ENCODE measurements at regions not wholly inside any gene's neighbourhood (a gene's known extent, or its start where the extent isn't known, plus 50 kb on each side); places are given as distances from the start of the nearest gene placed in this dataset.
"Not testable (repeated sequence)": the region's sequence is repeated elsewhere in the genome, so short reads cannot be mapped to it uniquely, and the experiment has no call there.

- WGBS, 2 donors = 63 to 80% methylated on average over 3 of the region's 3 CpGs
- H3K27me3 ChIP-seq (ENCODE audit: control insufficient read depth in 3 of 3, insufficient read depth in 3 of 3, low read length in 2 of 3); H3K27ac ChIP-seq (ENCODE audit: low read depth in 1 of 2, low read length in 1 of 2); H3K36me3 ChIP-seq (ENCODE audit: control insufficient read depth in 4 of 4, insufficient read depth in 4 of 4, low read length in 4 of 4); H3K9ac ChIP-seq (ENCODE audit: insufficient read depth in 1 of 2, low read length in 2 of 2); H3K9me3 ChIP-seq (ENCODE audit: control insufficient read depth in 4 of 4, insufficient read depth in 3 of 4, low read length in 3 of 4); H3K4me3 ChIP-seq; H3K4me1 ChIP-seq (ENCODE audit: control insufficient read depth in 5 of 5, insufficient read depth in 5 of 5, low read length in 5 of 5); ATAC-seq (ENCODE audit: insufficient read depth, low FRiP score); DNase-seq: not testable (repeated sequence)
These were observed 86.6 kb upstream of the NIPA1 start for GRCh38 chr15:22699881-22700280.

- H3K4me1 ChIP-seq (ENCODE audit: control insufficient read depth in 5 of 5, insufficient read depth in 5 of 5, low read length in 5 of 5); H3K9me3 ChIP-seq (ENCODE audit: control insufficient read depth in 4 of 4, insufficient read depth in 3 of 4, low read length in 3 of 4); H3K36me3 ChIP-seq (ENCODE audit: control insufficient read depth in 4 of 4, insufficient read depth in 4 of 4, low read length in 4 of 4); H3K9ac ChIP-seq (ENCODE audit: insufficient read depth in 1 of 2, low read length in 2 of 2); DNase-seq; H3K27ac ChIP-seq (ENCODE audit: low read depth in 1 of 2, low read length in 1 of 2); ATAC-seq (ENCODE audit: insufficient read depth, low FRiP score); H3K4me3 ChIP-seq; H3K27me3 ChIP-seq (ENCODE audit: control insufficient read depth in 3 of 3, insufficient read depth in 3 of 3, low read length in 2 of 3): not testable (repeated sequence)
- 94% methylated on average over 18 of the region's 18 CpGs for WGBS, 2 donors
These were observed 75.6 kb upstream of the NIPA1 start for GRCh38 chr15:22710831-22711341.

GRCh38 chr15:22713933-22714332, 72.5 kb upstream of the NIPA1 start:
- H3K27me3 ChIP-seq (ENCODE audit: control insufficient read depth in 3 of 3, insufficient read depth in 3 of 3, low read length in 2 of 3); H3K9me3 ChIP-seq (ENCODE audit: control insufficient read depth in 4 of 4, insufficient read depth in 3 of 4, low read length in 3 of 4); H3K36me3 ChIP-seq (ENCODE audit: control insufficient read depth in 4 of 4, insufficient read depth in 4 of 4, low read length in 4 of 4); H3K4me3 ChIP-seq; H3K4me1 ChIP-seq (ENCODE audit: control insufficient read depth in 5 of 5, insufficient read depth in 5 of 5, low read length in 5 of 5); DNase-seq; H3K9ac ChIP-seq (ENCODE audit: insufficient read depth in 1 of 2, low read length in 2 of 2); ATAC-seq (ENCODE audit: insufficient read depth, low FRiP score): not testable (repeated sequence)
- WGBS, 2 donors = 0 to 9% methylated on average over 1 of the region's 1 CpG
- H3K27ac ChIP-seq (ENCODE audit: low read depth in 1 of 2, low read length in 1 of 2) = peak overlapping the region in 1 of 2 donors; percentile 82

- not testable (repeated sequence) for H3K36me3 ChIP-seq (ENCODE audit: control insufficient read depth in 4 of 4, insufficient read depth in 4 of 4, low read length in 4 of 4); H3K9ac ChIP-seq (ENCODE audit: insufficient read depth in 1 of 2, low read length in 2 of 2); H3K4me1 ChIP-seq (ENCODE audit: control insufficient read depth in 5 of 5, insufficient read depth in 5 of 5, low read length in 5 of 5); H3K4me3 ChIP-seq; H3K9me3 ChIP-seq (ENCODE audit: control insufficient read depth in 4 of 4, insufficient read depth in 3 of 4, low read length in 3 of 4); H3K27me3 ChIP-seq (ENCODE audit: control insufficient read depth in 3 of 3, insufficient read depth in 3 of 3, low read length in 2 of 3)
- DNase-seq = peak in 1 of 3 donors; percentile 7
- peak overlapping the region in 1 of 2 donors; percentile 82 for H3K27ac ChIP-seq (ENCODE audit: low read depth in 1 of 2, low read length in 1 of 2)
- ATAC-seq (ENCODE audit: insufficient read depth, low FRiP score) = peak; percentile 55
- 3 to 6% methylated on average over 44 to 62 of the region's 77 CpGs for WGBS, 2 donors
These were observed 71.9 kb upstream of the NIPA1 start for GRCh38 chr15:22714358-22715132.

- H3K27me3 ChIP-seq (ENCODE audit: control insufficient read depth in 3 of 3, insufficient read depth in 3 of 3, low read length in 2 of 3); H3K9ac ChIP-seq (ENCODE audit: insufficient read depth in 1 of 2, low read length in 2 of 2); H3K36me3 ChIP-seq (ENCODE audit: control insufficient read depth in 4 of 4, insufficient read depth in 4 of 4, low read length in 4 of 4); H3K4me1 ChIP-seq (ENCODE audit: control insufficient read depth in 5 of 5, insufficient read depth in 5 of 5, low read length in 5 of 5); H3K9me3 ChIP-seq (ENCODE audit: control insufficient read depth in 4 of 4, insufficient read depth in 3 of 4, low read length in 3 of 4); H3K4me3 ChIP-seq: not testable (repeated sequence)
- DNase-seq (peak in 2 of 3 donors; percentile 7 to 28), ATAC-seq (ENCODE audit: insufficient read depth, low FRiP score) (peak; percentile 58)
- peak overlapping the region in 1 of 2 donors; percentile 29 for H3K27ac ChIP-seq (ENCODE audit: low read depth in 1 of 2, low read length in 1 of 2)
- 47 to 48% methylated on average over 19 to 21 of the region's 32 CpGs for WGBS, 2 donors
These were observed 71.2 kb upstream of the NIPA1 start for GRCh38 chr15:22715133-22715845.

GRCh38 chr15:22719980-22720379, 66.5 kb upstream of the NIPA1 start:
- 86 to 88% methylated on average over 1 of the region's 1 CpG for WGBS, 2 donors

GRCh38 chr15:22726104-22726503, 60.3 kb upstream of the NIPA1 start:
- not testable (repeated sequence) for H3K9me3 ChIP-seq (ENCODE audit: control insufficient read depth in 4 of 4, insufficient read depth in 3 of 4, low read length in 3 of 4); H3K9ac ChIP-seq (ENCODE audit: insufficient read depth in 1 of 2, low read length in 2 of 2); ATAC-seq (ENCODE audit: insufficient read depth, low FRiP score); H3K4me1 ChIP-seq (ENCODE audit: control insufficient read depth in 5 of 5, insufficient read depth in 5 of 5, low read length in 5 of 5); H3K27me3 ChIP-seq (ENCODE audit: control insufficient read depth in 3 of 3, insufficient read depth in 3 of 3, low read length in 2 of 3); DNase-seq; H3K36me3 ChIP-seq (ENCODE audit: control insufficient read depth in 4 of 4, insufficient read depth in 4 of 4, low read length in 4 of 4); H3K4me3 ChIP-seq; H3K27ac ChIP-seq (ENCODE audit: low read depth in 1 of 2, low read length in 1 of 2)
- WGBS, 2 donors = 100% methylated on average over 1 of the region's 2 CpGs; no CpG with 5 or more reads in 1 of the 2 donors

More at GRCh38 chr15:22719980-22720379, 66.5 kb upstream of the NIPA1 start:
- not testable (repeated sequence) for H3K4me1 ChIP-seq (ENCODE audit: control insufficient read depth in 5 of 5, insufficient read depth in 5 of 5, low read length in 5 of 5); H3K9me3 ChIP-seq (ENCODE audit: control insufficient read depth in 4 of 4, insufficient read depth in 3 of 4, low read length in 3 of 4); H3K27ac ChIP-seq (ENCODE audit: low read depth in 1 of 2, low read length in 1 of 2); H3K27me3 ChIP-seq (ENCODE audit: control insufficient read depth in 3 of 3, insufficient read depth in 3 of 3, low read length in 2 of 3); H3K4me3 ChIP-seq; H3K9ac ChIP-seq (ENCODE audit: insufficient read depth in 1 of 2, low read length in 2 of 2); ATAC-seq (ENCODE audit: insufficient read depth, low FRiP score); DNase-seq; H3K36me3 ChIP-seq (ENCODE audit: control insufficient read depth in 4 of 4, insufficient read depth in 4 of 4, low read length in 4 of 4)

GRCh38 chr15:22735067-22735466, 51.4 kb upstream of the NIPA1 start:
- 45 to 54% methylated on average over 4 of the region's 4 CpGs for WGBS, 2 donors
- not testable (repeated sequence) for H3K9ac ChIP-seq (ENCODE audit: insufficient read depth in 1 of 2, low read length in 2 of 2); H3K4me3 ChIP-seq; H3K27me3 ChIP-seq (ENCODE audit: control insufficient read depth in 3 of 3, insufficient read depth in 3 of 3, low read length in 2 of 3); H3K36me3 ChIP-seq (ENCODE audit: control insufficient read depth in 4 of 4, insufficient read depth in 4 of 4, low read length in 4 of 4); H3K27ac ChIP-seq (ENCODE audit: low read depth in 1 of 2, low read length in 1 of 2); DNase-seq; H3K9me3 ChIP-seq (ENCODE audit: control insufficient read depth in 4 of 4, insufficient read depth in 3 of 4, low read length in 3 of 4); H3K4me1 ChIP-seq (ENCODE audit: control insufficient read depth in 5 of 5, insufficient read depth in 5 of 5, low read length in 5 of 5); ATAC-seq (ENCODE audit: insufficient read depth, low FRiP score)

Measured in lung (tissue), 9 donors.